Epithelial cell of esophagus (primary cell): ENCODE measurements at regions not wholly inside any gene's neighbourhood (a gene's known extent, or its start where the extent isn't known, plus 50 kb on each side); places are given as distances from the start of the nearest gene placed in this dataset.

Source experiments
- DNase-seq: peaks from one replicate; pipeline ENCODE4 v3.0.0; 2010; ENCODE audit warnings: low read depth
- H3K4me3 ChIP-seq: 2 replicates; pipeline ENCODE4 v1.5.1; 2011; ENCODE audit warnings: mild to moderate bottlenecking, low read length, control low read depth
- CTCF ChIP-seq: IDR thresholded peaks from 2 replicates; pipeline ENCODE4 v1.5.1; 2011; ENCODE audit warnings: low read depth, mild to moderate bottlenecking, low read length, control low read depth, inconsistent platforms; ENCODE audit not compliant: insufficient read depth; ENCODE audit errors: missing control alignments

GRCh38 chr9:27732494-27732893 is 159.2 kb upstream of the C9orf72 start:
- TF ChIP-seq CTCF, result no peak
- no peak overlapping the region for H3K4me3 ChIP-seq
- DNase-seq, result no peak

- no peak overlapping the region for H3K4me3 ChIP-seq
- no peak for TF ChIP-seq CTCF
- no peak for DNase-seq
Observed at GRCh38 chr9:27743490-27743889, 170.2 kb upstream of the C9orf72 start.

GRCh38 chr9:27747450-27747849 is 174.2 kb upstream of the C9orf72 start:
- no peak for DNase-seq
- TF ChIP-seq CTCF, result no peak
- no peak overlapping the region for H3K4me3 ChIP-seq

DNA sequence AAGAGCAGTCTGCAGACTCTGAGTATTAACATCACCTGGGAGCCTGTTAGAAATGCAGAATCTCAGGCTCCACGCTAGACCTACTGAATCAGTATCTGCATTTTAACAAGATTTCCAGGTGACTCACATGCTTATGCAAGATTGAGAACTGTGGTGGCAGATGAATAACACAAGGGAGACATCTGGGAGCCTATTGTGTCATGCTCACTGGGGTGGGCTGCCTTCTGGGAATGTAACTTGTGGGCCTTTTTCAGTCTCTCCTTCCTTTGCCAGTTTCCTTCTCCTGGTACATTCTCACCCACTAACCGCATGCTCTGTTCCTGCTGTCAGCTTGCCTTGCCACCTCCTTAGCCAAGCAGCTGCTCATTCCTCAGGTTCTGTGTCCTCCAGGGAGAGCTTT is 176.6 kb upstream of the C9orf72 start:
- no peak for TF ChIP-seq CTCF
- DNase-seq, result peak; percentile 21
- no peak overlapping the region for H3K4me3 ChIP-seq

DNA sequence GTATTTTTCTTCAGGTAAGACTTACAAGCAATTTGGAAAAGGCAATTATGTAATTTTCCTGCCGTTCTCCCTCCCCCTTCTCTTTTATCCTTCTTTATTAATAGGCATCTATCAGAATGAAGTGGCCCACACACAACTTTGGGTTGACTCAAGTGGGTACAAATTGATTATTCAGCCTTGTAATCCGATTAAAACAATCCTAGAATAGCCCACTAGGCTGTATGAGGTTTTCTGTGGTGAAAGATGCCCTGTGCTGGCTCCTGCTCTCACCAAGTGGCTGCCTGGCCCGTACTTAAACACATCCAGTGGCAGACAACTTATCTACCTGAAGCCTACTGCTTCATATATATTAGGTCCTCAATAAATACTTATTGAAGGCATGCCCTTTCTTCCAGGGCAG is 177.3 kb upstream of the C9orf72 start:
- DNase-seq, result no peak
- no peak for TF ChIP-seq CTCF
- no peak overlapping the region for H3K4me3 ChIP-seq

GRCh38 chr9:27752069-27752468 is 178.8 kb upstream of the C9orf72 start:
- no peak for DNase-seq
- no peak for TF ChIP-seq CTCF
- H3K4me3 ChIP-seq, result no peak overlapping the region

DNA sequence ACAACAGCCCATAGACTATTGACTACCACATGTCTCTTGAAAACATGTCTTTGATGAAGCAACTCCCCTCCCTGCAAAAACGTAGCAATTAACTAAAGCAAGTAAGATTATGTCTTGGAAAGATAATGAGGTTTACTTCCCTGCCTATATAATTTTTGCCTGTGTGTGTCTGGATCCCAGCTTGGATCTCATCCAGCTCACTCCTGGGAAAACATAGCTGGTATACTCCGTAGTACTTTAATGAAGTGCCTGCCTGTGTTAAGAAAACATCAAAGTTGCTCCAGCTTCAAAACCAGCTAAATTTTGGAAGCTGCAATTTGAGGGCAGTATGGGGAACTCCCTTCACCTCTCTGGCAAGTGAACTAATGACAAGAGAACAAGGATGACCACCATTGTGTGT is 182.6 kb upstream of the C9orf72 start:
- no peak for TF ChIP-seq CTCF
- DNase-seq, result no peak
- H3K4me3 ChIP-seq, result no peak overlapping the region
